Hepatocyte (in vitro differentiated cells): ENCODE measurements at regions not wholly inside any gene's neighbourhood (a gene's known extent, or its start where the extent isn't known, plus 50 kb on each side); places are given as distances from the start of the nearest gene placed in this dataset.
A peak's percentile ranks its signal among the peaks of the same experiment; 100 is the strongest.

ENCODE experiments used
- DNase-seq: peaks from one replicate; pipeline ENCODE4 v3.0.0-alpha.2; 2016; ENCODE audit warnings: low spot score
- H2AFZ ChIP-seq: fragments of 200-600 bp; sonication (generic); 2 replicates; pipeline ENCODE4 v1.6.0; 2016; ENCODE audit warnings: antibody characterized with exemption, mild to moderate bottlenecking
- H3K27ac ChIP-seq: fragments of 200-600 bp; sonication (generic); 2 replicates; pipeline ENCODE4 v1.5.1; 2016; ENCODE audit warnings: mild to moderate bottlenecking
- H3K27me3 ChIP-seq: fragments of 200-600 bp; sonication (generic); 2 replicates; pipeline ENCODE4 v1.6.1; 2016
- H3K36me3 ChIP-seq: fragments of 200-600 bp; sonication (generic); replicated peaks from 2 replicates; pipeline ENCODE4 v1.5.1; 2016; ENCODE audit warnings: low read depth; ENCODE audit not compliant: insufficient read depth
- H3K4me1 ChIP-seq: fragments of 200-600 bp; sonication (generic); 2 replicates; pipeline ENCODE4 v1.5.1; 2016; ENCODE audit warnings: mild to moderate bottlenecking, moderate library complexity; ENCODE audit not compliant: insufficient read depth
- H3K4me2 ChIP-seq: fragments of 200-600 bp; sonication (generic); 2 replicates; pipeline ENCODE4 v1.6.0; 2016
- H3K4me3 ChIP-seq: fragments of 200-600 bp; sonication (generic); 2 replicates; pipeline ENCODE4 v1.5.1; 2016; ENCODE audit warnings: mild to moderate bottlenecking
- H3K79me2 ChIP-seq: fragments of 200-600 bp; sonication (generic); 2 replicates; pipeline ENCODE4 v1.6.0; 2017; ENCODE audit warnings: mild to moderate bottlenecking
- H3K9me2 ChIP-seq: fragments of 200-600 bp; sonication (generic); replicated peaks from 2 replicates; pipeline ENCODE4 v1.6.0; 2017; ENCODE audit warnings: mild to moderate bottlenecking; ENCODE audit not compliant: insufficient read depth
- H3K9me3 ChIP-seq: fragments of 200-600 bp; sonication (generic); 2 replicates; pipeline ENCODE4 v1.5.1; 2016; ENCODE audit warnings: low read depth, mild to moderate bottlenecking
- H4K20me1 ChIP-seq: fragments of 200-600 bp; sonication (generic); 2 replicates; pipeline ENCODE4 v1.6.0; 2016; ENCODE audit warnings: mild to moderate bottlenecking; ENCODE audit not compliant: insufficient read depth, poor library complexity, severe bottlenecking
- EZH2 ChIP-seq: fragments of 200-600 bp; sonication (generic); IDR thresholded peaks from 2 replicates; pipeline ENCODE4 v1.6.1; 2016; ENCODE audit warnings: antibody characterized with exemption, mild to moderate bottlenecking, borderline replicate concordance
- EZH2phosphoT487 ChIP-seq: fragments of 200-600 bp; sonication (generic); IDR thresholded peaks from one replicate; pipeline ENCODE4 v1.6.1; 2018; ENCODE audit warnings: antibody characterized with exemption, mild to moderate bottlenecking, low read depth, moderate library complexity; ENCODE audit not compliant: unreplicated experiment, severe bottlenecking
- WGBS: methylation state at CpG from one replicate; pipeline ENCODE4 v1.1.6; 2016; ENCODE audit warnings: low lambda C conversion rate; ENCODE audit errors: missing lambda C conversion rate; 5-methylcytosine and 5-hydroxymethylcytosine counted together
- TF ChIP-seq, protein P1 (sequence below): fragments of 200-600 bp; sonication (generic); IDR thresholded peaks from 2 replicates; pipeline ENCODE4 v1.5.1; 2016; ENCODE audit warnings: antibody characterized with exemption, mild to moderate bottlenecking; ENCODE audit not compliant: poor library complexity

DNA sequence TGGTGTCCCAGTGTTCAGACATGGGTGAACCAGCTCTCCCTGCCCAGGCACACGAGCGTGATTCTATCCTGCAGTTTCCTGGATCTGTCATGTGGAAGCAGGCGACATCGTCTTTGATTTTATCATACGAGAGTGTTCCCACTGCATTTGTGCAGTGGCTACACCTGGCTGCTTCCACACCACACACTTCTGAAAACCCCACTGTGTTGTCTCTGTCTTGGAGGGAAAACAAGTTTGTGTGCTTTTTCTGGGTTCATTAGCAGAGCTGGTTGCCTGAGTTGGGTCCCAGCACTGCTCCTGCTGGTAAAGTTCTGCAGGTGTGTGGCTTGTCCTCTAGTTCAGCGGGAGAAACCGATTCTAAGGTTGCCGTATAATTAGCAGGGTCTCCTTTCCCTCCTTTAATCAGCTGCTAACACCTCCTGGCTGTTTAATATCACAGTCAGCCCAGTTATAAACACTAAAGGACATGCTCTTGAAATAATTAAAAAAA, 58.5 kb upstream of the TWIST2 start:
- no peaks in the 10 kb centered on the region for H4K20me1 ChIP-seq
- no peak for TF ChIP-seq EZH2
- no peak for TF ChIP-seq EZH2phosphoT487
- TF ChIP-seq, protein P1, sequence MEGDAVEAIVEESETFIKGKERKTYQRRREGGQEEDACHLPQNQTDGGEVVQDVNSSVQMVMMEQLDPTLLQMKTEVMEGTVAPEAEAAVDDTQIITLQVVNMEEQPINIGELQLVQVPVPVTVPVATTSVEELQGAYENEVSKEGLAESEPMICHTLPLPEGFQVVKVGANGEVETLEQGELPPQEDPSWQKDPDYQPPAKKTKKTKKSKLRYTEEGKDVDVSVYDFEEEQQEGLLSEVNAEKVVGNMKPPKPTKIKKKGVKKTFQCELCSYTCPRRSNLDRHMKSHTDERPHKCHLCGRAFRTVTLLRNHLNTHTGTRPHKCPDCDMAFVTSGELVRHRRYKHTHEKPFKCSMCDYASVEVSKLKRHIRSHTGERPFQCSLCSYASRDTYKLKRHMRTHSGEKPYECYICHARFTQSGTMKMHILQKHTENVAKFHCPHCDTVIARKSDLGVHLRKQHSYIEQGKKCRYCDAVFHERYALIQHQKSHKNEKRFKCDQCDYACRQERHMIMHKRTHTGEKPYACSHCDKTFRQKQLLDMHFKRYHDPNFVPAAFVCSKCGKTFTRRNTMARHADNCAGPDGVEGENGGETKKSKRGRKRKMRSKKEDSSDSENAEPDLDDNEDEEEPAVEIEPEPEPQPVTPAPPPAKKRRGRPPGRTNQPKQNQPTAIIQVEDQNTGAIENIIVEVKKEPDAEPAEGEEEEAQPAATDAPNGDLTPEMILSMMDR: no peak
- 85% methylated on average over 8 of the region's 8 CpGs for WGBS
- no peaks in the 10 kb centered on the region for H3K79me2 ChIP-seq
- H3K36me3 ChIP-seq: no peaks in the 10 kb centered on the region
- H3K27me3 ChIP-seq: no peaks in the 10 kb centered on the region
- no peak overlapping the region for H3K27ac ChIP-seq
- DNase-seq: no peak
- H3K4me1 ChIP-seq: peaks cover 10% of the 10 kb centered on the region
- no peak overlapping the region for H3K4me3 ChIP-seq
- no peaks in the 10 kb centered on the region for H3K9me3 ChIP-seq
- H3K4me2 ChIP-seq: no peak overlapping the region
- no peak overlapping the region for H2AFZ ChIP-seq
- H3K9me2 ChIP-seq: no peaks in the 10 kb centered on the region

DNA sequence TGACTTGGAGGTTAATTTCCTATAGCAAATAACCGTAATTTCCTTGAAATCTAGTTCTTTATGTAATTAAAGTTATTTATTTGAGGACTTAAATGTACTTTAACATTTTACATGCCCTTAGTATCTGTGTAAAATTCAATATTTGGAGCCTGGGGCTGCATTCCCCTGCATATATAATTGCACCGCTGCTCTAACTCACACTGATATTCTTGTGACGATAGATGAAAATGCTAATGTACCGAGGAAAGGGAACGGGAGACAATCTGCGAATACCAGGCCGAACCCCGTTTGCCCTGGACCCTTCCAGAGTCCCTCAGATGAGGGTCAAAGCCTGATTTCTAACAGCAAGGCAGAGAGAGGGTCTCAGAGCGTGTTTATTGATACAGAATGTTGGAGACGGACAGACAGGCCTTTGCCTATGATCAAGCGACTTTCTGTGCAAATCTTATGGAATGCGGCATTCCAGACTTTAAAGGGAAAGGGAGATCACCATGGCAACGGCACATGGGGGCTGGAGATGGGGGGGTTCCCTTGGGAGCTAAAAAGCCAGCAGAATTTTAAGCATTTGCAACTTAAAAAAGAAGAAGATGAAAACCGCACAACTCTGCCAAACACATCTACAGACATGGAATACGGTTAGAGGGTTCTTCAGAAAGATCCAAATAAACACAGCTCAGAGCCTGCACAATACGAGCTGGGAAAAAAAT, 57.6 kb upstream of the TWIST2 start:
- Histone ChIP-seq H3K27ac (peak overlapping the region; percentile 51), H2AFZ (no peak overlapping the region), H3K4me2 (peak overlapping the region; percentile 49), H3K79me2 (no peaks in the 10 kb centered on the region), H3K4me3 (no peak overlapping the region), H3K9me3 (no peaks in the 10 kb centered on the region), H3K9me2 (no peaks in the 10 kb centered on the region), H3K36me3 (no peaks in the 10 kb centered on the region), H4K20me1 (no peaks in the 10 kb centered on the region), H3K27me3 (no peaks in the 10 kb centered on the region), H3K4me1 (peaks cover 10% of the 10 kb centered on the region)
- no peak for TF ChIP-seq EZH2
- TF ChIP-seq EZH2phosphoT487: no peak
- TF ChIP-seq, protein P1: no peak
- WGBS: 57% methylated on average over 16 of the region's 16 CpGs
- no peak for DNase-seq

DNA sequence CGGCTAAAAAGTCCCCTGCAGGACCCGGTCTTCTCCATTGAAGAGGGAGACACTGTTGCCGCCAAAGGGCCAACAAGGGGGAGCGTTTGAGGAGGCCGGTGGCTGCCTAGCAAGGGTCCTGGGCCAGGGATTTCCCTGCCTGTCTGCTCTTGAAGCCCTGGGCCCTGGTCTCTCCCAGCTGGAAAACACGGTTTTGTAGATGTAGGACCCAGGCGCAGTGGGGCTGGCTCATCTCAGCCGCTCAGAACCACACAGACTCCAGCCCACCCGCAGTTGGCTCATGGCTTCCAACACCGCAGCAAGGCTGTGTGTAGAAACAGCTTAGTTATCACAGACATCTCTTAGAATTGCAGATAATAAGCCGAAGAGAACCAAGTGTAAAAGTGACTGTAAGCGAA, 57.1 kb upstream of the TWIST2 start:
- H3K79me2 ChIP-seq: no peaks in the 10 kb centered on the region
- WGBS: 69% methylated on average over 12 of the region's 12 CpGs
- peaks cover 10% of the 10 kb centered on the region for H3K4me1 ChIP-seq
- no peak overlapping the region for H3K4me3 ChIP-seq
- DNase-seq: no peak
- H4K20me1 ChIP-seq: no peaks in the 10 kb centered on the region
- H3K9me2 ChIP-seq: no peaks in the 10 kb centered on the region
- H3K27me3 ChIP-seq: no peaks in the 10 kb centered on the region
- H3K4me2 ChIP-seq: peak overlapping the region; percentile 49
- no peaks in the 10 kb centered on the region for H3K9me3 ChIP-seq
- TF ChIP-seq, protein P1: no peak
- TF ChIP-seq EZH2phosphoT487 (no peak), EZH2 (no peak)
- H2AFZ ChIP-seq: no peak overlapping the region
- H3K36me3 ChIP-seq: no peaks in the 10 kb centered on the region
- H3K27ac ChIP-seq: peak overlapping the region; percentile 51
